Heart left ventricle (tissue), 16 donors: ENCODE measurements at regions not wholly inside any gene's neighbourhood (a gene's known extent, or its start where the extent isn't known, plus 50 kb on each side); places are given as distances from the start of the nearest gene placed in this dataset.

ENCODE experiments used
- ATAC-seq, 4 donors: fragments of 200-7000 bp; cut with Tn5 transposase; one replicate each; pipeline ENCODE4 v1.9.1; 2020 to 2022; ENCODE audit warnings: moderate library complexity in 4 of 4, mild to moderate bottlenecking in 3 of 4, moderate number of reproducible peaks in 1 of 4
- DNase-seq, 5 donors: peaks; one replicate each; pipeline ENCODE4 v3.0.0-alpha.2; 2020
- H3K27ac ChIP-seq, 12 donors: fragments of 200-600 bp; sonication (generic) in 4 of 12; one replicate each; pipeline versions ENCODE4 v1.5.0 to v1.8.0; 2016 to 2022; ENCODE audit warnings: mild to moderate bottlenecking in 2 of 12
- H3K27me3 ChIP-seq, 9 donors: fragments of 200-600 bp; sonication (generic) in 2 of 9; one replicate each; pipeline versions ENCODE4 v1.5.1 to v1.8.0; 2016 to 2022; ENCODE audit warnings: mild to moderate bottlenecking in 3 of 9
- H3K36me3 ChIP-seq, 9 donors: fragments of 200-600 bp; sonication (generic) in 2 of 9; one replicate each; pipeline versions ENCODE4 v1.5.0 to v1.8.0; 2018 to 2022; ENCODE audit warnings: mild to moderate bottlenecking in 2 of 9
- H3K4me1 ChIP-seq, 12 donors: fragments of 200-600 bp; sonication (generic) in 4 of 12; one replicate each; pipeline versions ENCODE4 v1.5.0 to v1.8.0; 2016 to 2022; ENCODE audit warnings: mild to moderate bottlenecking in 3 of 12
- H3K4me3 ChIP-seq, 12 donors: fragments of 200-600 bp; sonication (generic) in 4 of 12; one replicate each; pipeline versions ENCODE4 v1.5.0 to v1.8.0; 2017 to 2022; ENCODE audit warnings: mild to moderate bottlenecking in 9 of 12, moderate library complexity in 4 of 12
- H3K9me3 ChIP-seq, 12 donors: fragments of 200-600 bp; sonication (generic) in 4 of 12; one replicate each; pipeline versions ENCODE4 v1.5.0 to v1.8.0; 2016 to 2022; ENCODE audit warnings: mild to moderate bottlenecking in 1 of 12
- CTCF ChIP-seq, 12 donors: fragments of 200-600 bp; sonication (generic) in 4 of 12; IDR thresholded peaks; one replicate each; pipeline versions ENCODE4 v1.5.0 to v1.8.0; 2018 to 2022; ENCODE audit warnings: antibody characterized with exemption in 12 of 12, mild to moderate bottlenecking in 5 of 12
- POLR2A ChIP-seq, 2 donors: fragments of 450-650 bp; IDR thresholded peaks; one replicate each; pipeline ENCODE4 v1.6.1; 2017; ENCODE audit warnings: antibody characterized with exemption in 2 of 2, mild to moderate bottlenecking in 2 of 2, moderate library complexity in 2 of 2
- WGBS, 4 donors: extraction: QIAGEN DNeasy Blood & Tissue Kit in 2 of 4; methylation state at CpG; one replicate each; pipeline versions ENCODE4 v1.1.5 to v1.1.7; 2013 to 2018; 5-methylcytosine and 5-hydroxymethylcytosine counted together
- intact Hi-C, 10 donors: fragments of 100-400 bp; cut with DNase I; formaldehyde crosslinking; loops; one replicate each; pipeline versions ENCODE4 v1.11.1 to v1.14.2; 2022
- donor health status: ischemic (EF 13 %, LVEDD 7.1; RV severe dilation, severe dysfunction).
- donor health status: healthy with polysubstance abuse.
- donor health status: DM: no; HTN: yes; CAD: no.
- donor health status: DM: no; HTN: no; CAD: no.
- donor health status: ischemic (EF 25% LVEDD 6.9; RV normal size, moderate dysfunction).
- donor health status: ischemic (EF 25% LVEDD 5.7; RV mildly dilated, moderate dysfunction).
- donor health status: healthy.
- donor health status: DM: yes; HTN: yes; CAD: no.
- donor health status: ischemic (EF 35%, LVEDD 5.7; RV mildly dilated, moderate dysfunction).
- donor health status: nonischemic (EF 11% LVEDD 7.7; RV severe dilation, severe dysfunction).
- donor health status: DM: yes; HTN: yes; CAD: no.
- donor health status: PGD.
- donor health status: ischemic (EF 29% LVEDD 5.4; RV normal size, mild dysfunction).
- donor health status: nonischemic (EF 23%, LVEDD 6.1; RV moderate dilation, normal function).

GRCh38 chr2:100660851-100661584 is 98.2 kb downstream of the PDCL3 start:
- no peak for TF ChIP-seq CTCF (IDR thresholded peaks at IDR 0.05)
- no peak for TF ChIP-seq POLR2A (IDR thresholded peaks at IDR 0.05)
- Histone ChIP-seq H3K9me3 (no peaks in the 10 kb centered on the region), H3K36me3 (no peaks in the 10 kb centered on the region), H3K27me3 (peaks cover 0 to 4% (median 0%) of the 10 kb centered on the region in 9 donors), H3K4me3 (no peak overlapping the region), H3K27ac (no peak overlapping the region), H3K4me1 (no peaks in the 10 kb centered on the region)
- DNase-seq (no peak), ATAC-seq (no peak)
- intact Hi-C loops = no loop called here
- 87 to 88% (median 88%) methylated on average over 12 of the region's 12 CpGs for WGBS, 4 donors

- Histone ChIP-seq H3K4me1 (no peaks in the 10 kb centered on the region), H3K27ac (no peak overlapping the region), H3K9me3 (no peaks in the 10 kb centered on the region), H3K27me3 (peaks cover 0 to 4% (median 0%) of the 10 kb centered on the region in 9 donors), H3K4me3 (no peak overlapping the region), H3K36me3 (no peaks in the 10 kb centered on the region)
- 90 to 91% (median 91%) methylated on average over 7 of the region's 7 CpGs for WGBS, 4 donors
- intact Hi-C loops = no loop called here
- TF ChIP-seq POLR2A (IDR thresholded peaks at IDR 0.05) (no peak), CTCF (IDR thresholded peaks at IDR 0.05) (no peak)
- ATAC-seq = no peak
- DNase-seq = no peak
Measured at GRCh38 chr2:100662866-100663265, 100.1 kb downstream of the PDCL3 start.

GRCh38 chr2:100664021-100664755 is 101.4 kb downstream of the PDCL3 start:
- H3K9me3 ChIP-seq = no peaks in the 10 kb centered on the region
- no peak for ATAC-seq
- intact Hi-C loops = no loop called here

More at GRCh38 chr2:100664021-100664755, 101.4 kb downstream of the PDCL3 start:
- 89 to 94% (median 91%) methylated on average over 22 to 23 of the region's 23 CpGs for WGBS, 4 donors
- Histone ChIP-seq H3K27me3 (no peaks in the 10 kb centered on the region), H3K4me3 (no peak overlapping the region), H3K36me3 (no peaks in the 10 kb centered on the region), H3K27ac (no peak overlapping the region), H3K4me1 (no peaks in the 10 kb centered on the region)
- DNase-seq = no peak
- TF ChIP-seq POLR2A (IDR thresholded peaks at IDR 0.05) (no peak), CTCF (IDR thresholded peaks at IDR 0.05) (no peak)
